HepG2 (cell line): ENCODE measurements at regions not wholly inside any gene's neighbourhood (a gene's known extent, or its start where the extent isn't known, plus 50 kb on each side); places are given as distances from the start of the nearest gene placed in this dataset.

ENCODE experiments used
- ATAC-seq: fragments of 200-7000 bp; cut with Tn5 transposase; 3 replicates; pipeline ENCODE4 v1.9.1; 2020; ENCODE audit warnings: mild to moderate bottlenecking, moderate library complexity
- BruUV-seq: library from RNA; stranded (reverse); fragments of 400-500 nt; replicated peaks from 2 replicates; lab custom pipeline; 2021; lab: Mats Ljungman, UMichigan
- CTCF ChIA-PET: fragments of 300-600 bp; formaldehyde crosslinking; extraction: SDS; loops from one replicate; lab custom pipeline; 2021; ENCODE audit warnings: low total read pairs, inconsistent platforms, low intra/inter-chr PET ratio; lab: Yijun Ruan, JAX
- POLR2A ChIA-PET: fragments of 350-600 bp; sonication (Branson Sonifier 250); formaldehyde crosslinking; loops from one replicate; lab custom pipeline; 2020; ENCODE audit warnings: antibody characterized with exemption, inconsistent platforms; lab: Yijun Ruan, JAX
- DNase-seq: peaks from one replicate; pipeline ENCODE4 v3.0.0-alpha.2; 2015; ENCODE audit warnings: low spot score
- FAIRE-seq: peaks from 3 replicates; lab custom pipeline; 2011; peaks lifted over from hg19 to GRCh38; lab: Jason Lieb, UNC
- H2AFZ ChIP-seq: one replicate; pipeline ENCODE4 v1.6.1; 2011; ENCODE audit warnings: low read length, inconsistent platforms
- H3K27ac ChIP-seq: fragments of 300-600 bp; 3 replicates; pipeline ENCODE4 v1.8.0; 2011; ENCODE audit warnings: mixed run types, mild to moderate bottlenecking, mixed read lengths, low read length, inconsistent platforms; ENCODE audit not compliant: insufficient read depth; ENCODE audit errors: extremely low read length
- H3K27me3 ChIP-seq, 2 experiments: fragments of 200-600 bp in 1 of 2; 2 replicates in 1 of 2; 3 replicates in 1 of 2; pipeline versions ENCODE4 v1.6.0 to v1.8.0; 2011; ENCODE audit warnings: low read length in 2 of 2, mild to moderate bottlenecking in 2 of 2, moderate library complexity in 2 of 2, inconsistent platforms in 1 of 2; ENCODE audit not compliant: insufficient read depth in 2 of 2, control insufficient read depth in 1 of 2
- H3K36me3 ChIP-seq, 2 experiments: fragments of 200-600 bp in 1 of 2; replicated peaks in 1 of 2; 2 replicates in 1 of 2; 3 replicates in 1 of 2; pipeline versions ENCODE4 v1.5.1 to v1.8.0; 2011; ENCODE audit warnings: low read length in 2 of 2, inconsistent platforms in 1 of 2; ENCODE audit not compliant: insufficient read depth in 2 of 2, control insufficient read depth in 1 of 2
- H3K4me1 ChIP-seq: 2 replicates; pipeline ENCODE4 v1.5.1; 2012; ENCODE audit warnings: low read length, inconsistent platforms; ENCODE audit not compliant: insufficient read depth
- H3K4me2 ChIP-seq: 2 replicates; pipeline ENCODE4 v1.6.0; 2011; ENCODE audit warnings: low read depth, low read length, inconsistent platforms
- H3K4me3 ChIP-seq, 3 experiments: fragments of 200-600 bp in 1 of 3; sonication (generic), shearing (Covaris generic) in 1 of 3; replicated peaks in 1 of 3; 2 replicates each; pipeline ENCODE4 v1.5.1; 2011 to 2016; ENCODE audit warnings: low read length in 3 of 3, inconsistent platforms in 2 of 3, low read depth in 2 of 3, mild to moderate bottlenecking in 2 of 3, control low read depth in 1 of 3, mixed read lengths in 1 of 3; ENCODE audit not compliant: insufficient read depth in 1 of 3
- H3K79me2 ChIP-seq: one replicate; pipeline ENCODE4 v1.6.1; 2011; ENCODE audit warnings: low read length, inconsistent platforms; ENCODE audit not compliant: insufficient read depth
- H3K9ac ChIP-seq: 2 replicates; pipeline ENCODE4 v1.6.0; 2011; ENCODE audit warnings: mild to moderate bottlenecking, low read depth, low read length, inconsistent platforms; ENCODE audit not compliant: insufficient read depth
- H3K9me3 ChIP-seq: 2 replicates; pipeline ENCODE4 v1.5.1; 2012; ENCODE audit warnings: mild to moderate bottlenecking, low read length
- H4K20me1 ChIP-seq: 2 replicates; pipeline ENCODE4 v1.6.0; 2011; ENCODE audit warnings: inconsistent platforms, mild to moderate bottlenecking, low read length, moderate library complexity; ENCODE audit not compliant: insufficient read depth
- POGZ ChIP-seq: sonication (generic); formaldehyde crosslinking; IDR thresholded peaks from 2 replicates; pipeline ENCODE4 v1.4.0; 2020; ENCODE audit warnings: mild to moderate bottlenecking, missing genetic modification reagents
- RBAK ChIP-seq: sonication (generic); formaldehyde crosslinking; IDR thresholded peaks from 2 replicates; pipeline ENCODE4 v1.5.1; 2020; ENCODE audit warnings: mild to moderate bottlenecking, missing genetic modification reagents
- ZNF430 ChIP-seq: sonication (generic); formaldehyde crosslinking; IDR thresholded peaks from 2 replicates; pipeline ENCODE4 v1.9.0; 2021; ENCODE audit warnings: mild to moderate bottlenecking, missing genetic modification reagents
- ZNF615 ChIP-seq: sonication (generic); formaldehyde crosslinking; IDR thresholded peaks from 2 replicates; pipeline ENCODE4 v1.5.0; 2020; ENCODE audit warnings: mild to moderate bottlenecking, missing genetic modification reagents, borderline replicate concordance
- WGBS: methylation state at CpG from one replicate; pipeline ENCODE4 v1.1.6; 2017; ENCODE audit warnings: low lambda C conversion rate; 5-methylcytosine and 5-hydroxymethylcytosine counted together
- in situ Hi-C: cut with HindIII; loops from 2 replicates; pipeline ENCODE4 v1.10.0; 2017; ENCODE audit warnings: low pct_unique_long_range_greater_than_20kb; ENCODE audit not compliant: extremely low pct_ligation_motif_present
- intact Hi-C: fragments of 100-400 bp; cut with micrococcal nuclease; formaldehyde crosslinking; loops from one replicate; pipeline ENCODE4 v1.10.0; 2022; ENCODE audit not compliant: unreplicated experiment
- TF ChIP-seq, protein P1 (sequence below): sonication (generic); formaldehyde crosslinking; conservative IDR thresholded peaks from 2 replicates; pipeline ENCODE4 v1.4.0; 2020; ENCODE audit warnings: missing genetic modification reagents
- TF ChIP-seq, protein P2 (sequence below): sonication (generic); formaldehyde crosslinking; IDR thresholded peaks from 2 replicates; pipeline ENCODE4 v1.5.0; 2020; ENCODE audit warnings: missing genetic modification reagents
- TF ChIP-seq, protein P3 (sequence below): IDR thresholded peaks from 2 replicates; pipeline ENCODE4 v1.6.1; 2016; ENCODE audit warnings: missing compliant biosample characterization, missing genetic modification reagents, borderline replicate concordance

DNA sequence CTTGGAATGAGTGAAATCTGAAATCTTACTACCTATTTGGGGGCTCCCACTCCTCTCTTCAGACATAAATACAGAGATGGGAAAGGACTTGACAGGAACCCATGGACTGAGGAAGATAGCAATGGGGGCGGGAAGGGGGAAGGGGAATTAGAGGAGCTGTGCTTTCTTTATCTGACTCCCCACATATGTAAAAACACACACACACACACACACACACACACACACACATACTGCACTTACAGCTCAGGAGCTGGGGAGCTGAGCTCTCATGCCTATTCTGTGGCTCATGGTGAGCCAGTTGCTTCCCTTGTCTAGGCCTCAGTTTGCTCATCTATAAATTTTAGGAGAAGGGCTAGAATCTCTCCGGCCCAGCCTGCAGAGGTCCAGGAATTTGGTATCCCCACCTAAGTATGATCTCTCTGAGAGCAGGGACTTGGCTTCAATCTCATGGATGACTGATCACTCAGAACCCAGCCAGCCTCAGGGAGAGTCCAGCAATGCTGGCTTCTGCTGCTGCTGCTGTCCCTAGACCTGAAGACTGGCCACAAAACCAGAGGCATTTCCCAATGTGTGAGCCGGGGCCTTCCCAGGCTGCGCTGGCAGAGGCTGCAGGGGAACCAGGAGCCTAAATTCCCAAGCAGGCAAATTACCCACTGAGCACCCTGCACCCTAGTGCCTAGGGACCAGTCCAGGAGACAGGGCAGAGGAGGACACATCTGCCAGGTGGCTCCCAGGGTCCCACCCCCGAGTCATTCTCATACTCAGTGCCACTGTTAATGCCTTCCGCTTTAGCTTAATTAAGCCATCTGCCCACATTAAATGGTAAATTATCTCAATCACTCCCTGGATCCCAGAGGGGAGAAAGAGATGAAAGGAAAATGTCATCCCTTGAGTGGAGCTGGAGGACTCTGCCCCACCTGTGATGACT lies 57.5 kb upstream of the RBM15 start:
- Histone ChIP-seq H3K4me2 (no peak overlapping the region), H3K79me2 (no peaks in the 10 kb centered on the region), H3K9ac (no peak overlapping the region), H3K9me3 (no peaks in the 10 kb centered on the region), H2AFZ (no peak overlapping the region), H4K20me1 (no peaks in the 10 kb centered on the region), H3K36me3 (no peaks in the 10 kb centered on the region), H3K4me3 (no peak overlapping the region), H3K4me1 (no peaks in the 10 kb centered on the region), H3K27ac (no peak overlapping the region), H3K27me3 (peaks cover 0 to 7% of the 10 kb centered on the region in 2 experiments; a peak in 1 of 5 replicates)
- TF ChIP-seq, protein P1, sequence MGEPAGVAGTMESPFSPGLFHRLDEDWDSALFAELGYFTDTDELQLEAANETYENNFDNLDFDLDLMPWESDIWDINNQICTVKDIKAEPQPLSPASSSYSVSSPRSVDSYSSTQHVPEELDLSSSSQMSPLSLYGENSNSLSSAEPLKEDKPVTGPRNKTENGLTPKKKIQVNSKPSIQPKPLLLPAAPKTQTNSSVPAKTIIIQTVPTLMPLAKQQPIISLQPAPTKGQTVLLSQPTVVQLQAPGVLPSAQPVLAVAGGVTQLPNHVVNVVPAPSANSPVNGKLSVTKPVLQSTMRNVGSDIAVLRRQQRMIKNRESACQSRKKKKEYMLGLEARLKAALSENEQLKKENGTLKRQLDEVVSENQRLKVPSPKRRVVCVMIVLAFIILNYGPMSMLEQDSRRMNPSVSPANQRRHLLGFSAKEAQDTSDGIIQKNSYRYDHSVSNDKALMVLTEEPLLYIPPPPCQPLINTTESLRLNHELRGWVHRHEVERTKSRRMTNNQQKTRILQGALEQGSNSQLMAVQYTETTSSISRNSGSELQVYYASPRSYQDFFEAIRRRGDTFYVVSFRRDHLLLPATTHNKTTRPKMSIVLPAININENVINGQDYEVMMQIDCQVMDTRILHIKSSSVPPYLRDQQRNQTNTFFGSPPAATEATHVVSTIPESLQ (CRISPR knock-in tag) = no peak
- TF ChIP-seq ZNF430 (CRISPR knock-in tag) (no peak), RBAK (CRISPR knock-in tag) (no peak), POGZ (CRISPR knock-in tag) (no peak), ZNF615 (CRISPR knock-in tag) (no peak)
- TF ChIP-seq, protein P2, sequence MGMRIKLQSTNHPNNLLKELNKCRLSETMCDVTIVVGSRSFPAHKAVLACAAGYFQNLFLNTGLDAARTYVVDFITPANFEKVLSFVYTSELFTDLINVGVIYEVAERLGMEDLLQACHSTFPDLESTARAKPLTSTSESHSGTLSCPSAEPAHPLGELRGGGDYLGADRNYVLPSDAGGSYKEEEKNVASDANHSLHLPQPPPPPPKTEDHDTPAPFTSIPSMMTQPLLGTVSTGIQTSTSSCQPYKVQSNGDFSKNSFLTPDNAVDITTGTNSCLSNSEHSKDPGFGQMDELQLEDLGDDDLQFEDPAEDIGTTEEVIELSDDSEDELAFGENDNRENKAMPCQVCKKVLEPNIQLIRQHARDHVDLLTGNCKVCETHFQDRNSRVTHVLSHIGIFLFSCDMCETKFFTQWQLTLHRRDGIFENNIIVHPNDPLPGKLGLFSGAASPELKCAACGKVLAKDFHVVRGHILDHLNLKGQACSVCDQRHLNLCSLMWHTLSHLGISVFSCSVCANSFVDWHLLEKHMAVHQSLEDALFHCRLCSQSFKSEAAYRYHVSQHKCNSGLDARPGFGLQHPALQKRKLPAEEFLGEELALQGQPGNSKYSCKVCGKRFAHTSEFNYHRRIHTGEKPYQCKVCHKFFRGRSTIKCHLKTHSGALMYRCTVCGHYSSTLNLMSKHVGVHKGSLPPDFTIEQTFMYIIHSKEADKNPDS = no peak
- TF ChIP-seq, protein P3, sequence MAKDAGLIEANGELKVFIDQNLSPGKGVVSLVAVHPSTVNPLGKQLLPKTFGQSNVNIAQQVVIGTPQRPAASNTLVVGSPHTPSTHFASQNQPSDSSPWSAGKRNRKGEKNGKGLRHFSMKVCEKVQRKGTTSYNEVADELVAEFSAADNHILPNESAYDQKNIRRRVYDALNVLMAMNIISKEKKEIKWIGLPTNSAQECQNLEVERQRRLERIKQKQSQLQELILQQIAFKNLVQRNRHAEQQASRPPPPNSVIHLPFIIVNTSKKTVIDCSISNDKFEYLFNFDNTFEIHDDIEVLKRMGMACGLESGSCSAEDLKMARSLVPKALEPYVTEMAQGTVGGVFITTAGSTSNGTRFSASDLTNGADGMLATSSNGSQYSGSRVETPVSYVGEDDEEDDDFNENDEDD (CRISPR knock-in tag) = no peak
- POLR2A ChIA-PET = no interaction called here
- intact Hi-C loops = no loop called here
- CTCF ChIA-PET = no interaction called here
- ATAC-seq (no peak; the same call in 2 of the 3 replicates), DNase-seq (no peak), FAIRE-seq (no peak)
- whole genome bisulfite sequencing = 43% methylated on average over 5 of the region's 6 CpGs
- no TSS peak for BruUV-seq
- in situ Hi-C loops = no loop called here
